Esophagus mucosa (tissue), 1 donor: ENCODE measurements at regions not wholly inside any gene's neighbourhood (a gene's known extent, or its start where the extent isn't known, plus 50 kb on each side); places are given as distances from the start of the nearest gene placed in this dataset.

Experiments used
- ATAC-seq: fragments of 200-7000 bp; cut with Tn5 transposase; one replicate; pipeline ENCODE4 v1.9.1; 2020
- donor health status: DM: yes; HTN: yes; CAD: no.

GRCh38 chr2:34912084-34912483 lies 1313.0 kb upstream of the FAM98A start:
- ATAC-seq = no peak

- ATAC-seq = no peak
These were observed 1311.0 kb upstream of the FAM98A start for GRCh38 chr2:34909992-34910705.

- no peak for ATAC-seq
These were observed 1308.7 kb upstream of the FAM98A start for GRCh38 chr2:34907812-34908211.

GRCh38 chr2:34901739-34902138 lies 1302.6 kb upstream of the FAM98A start:
- ATAC-seq = no peak

GRCh38 chr2:34899079-34899478 lies 1300.0 kb upstream of the FAM98A start:
- ATAC-seq = no peak

GRCh38 chr2:34892766-34893165 lies 1293.7 kb upstream of the FAM98A start:
- ATAC-seq = no peak

- no peak for ATAC-seq
These were observed 1293.2 kb upstream of the FAM98A start for GRCh38 chr2:34892256-34892655.

- no peak for ATAC-seq
These were observed 1276.1 kb upstream of the FAM98A start for GRCh38 chr2:34875091-34875745.

- ATAC-seq = no peak
These were observed 1254.5 kb upstream of the FAM98A start for GRCh38 chr2:34853646-34854045.

GRCh38 chr2:34851804-34852203 lies 1252.7 kb upstream of the FAM98A start:
- no peak for ATAC-seq

- no peak for ATAC-seq
These were observed 1250.7 kb upstream of the FAM98A start for GRCh38 chr2:34849827-34850226.

GRCh38 chr2:34848691-34849090 lies 1249.6 kb upstream of the FAM98A start:
- ATAC-seq = no peak

GRCh38 chr2:34848132-34848531 lies 1249.0 kb upstream of the FAM98A start:
- no peak for ATAC-seq

GRCh38 chr2:34844629-34845028 lies 1245.5 kb upstream of the FAM98A start:
- ATAC-seq = no peak

GRCh38 chr2:34838408-34838807 lies 1239.3 kb upstream of the FAM98A start:
- ATAC-seq = no peak

GRCh38 chr2:34836361-34836760 lies 1237.3 kb upstream of the FAM98A start:
- no peak for ATAC-seq

GRCh38 chr2:34831096-34831495 lies 1232.0 kb upstream of the FAM98A start:
- no peak for ATAC-seq

GRCh38 chr2:34828481-34828880 lies 1229.4 kb upstream of the FAM98A start:
- ATAC-seq = no peak

- ATAC-seq = no peak
These were observed 1228.3 kb upstream of the FAM98A start for GRCh38 chr2:34827398-34827797.

- no peak for ATAC-seq
These were observed 1226.6 kb upstream of the FAM98A start for GRCh38 chr2:34825686-34826085.

- no peak for ATAC-seq
These were observed 1223.5 kb upstream of the FAM98A start for GRCh38 chr2:34822616-34823015.

- no peak for ATAC-seq
These were observed 1216.1 kb upstream of the FAM98A start for GRCh38 chr2:34815052-34815741.

GRCh38 chr2:34810456-34810855 lies 1211.4 kb upstream of the FAM98A start:
- no peak for ATAC-seq

GRCh38 chr2:34808426-34808825 lies 1209.3 kb upstream of the FAM98A start:
- no peak for ATAC-seq
